ENCODE measurements at regions not wholly inside any gene's neighbourhood (a gene's known extent, or its start where the extent isn't known, plus 50 kb on each side); places are given as distances from the start of the nearest gene placed in this dataset.

- no peak overlapping the region for H3K4me3 ChIP-seq (ENCODE audit: low read length)
- no peaks in the 10 kb centered on the region for H3K36me3 ChIP-seq (ENCODE audit: control insufficient read depth, low read length)
- H3F3A ChIP-seq (ENCODE audit: control insufficient read depth, insufficient read depth) = no peaks in the 10 kb centered on the region
- H4K20me1 ChIP-seq (ENCODE audit: control insufficient read depth, insufficient read depth, low read depth, low read length) = no peaks in the 10 kb centered on the region
- TF ChIP-seq CTCF (IDR thresholded peaks at IDR 0.05; ENCODE audit: low read depth, low read length, poor library complexity, severe bottlenecking) = no peak
- TF ChIP-seq EZH2phosphoT487 (IDR thresholded peaks at IDR 0.05; ENCODE audit: borderline replicate concordance, low read length) = no peak
- no peak overlapping the region for H3K4me2 ChIP-seq (ENCODE audit: low read length)
- no peaks in the 10 kb centered on the region for H3K27me3 ChIP-seq (ENCODE audit: control insufficient read depth, low read length)
- no peaks in the 10 kb centered on the region for H3K9me2 ChIP-seq (replicated peaks; ENCODE audit: control insufficient read depth, low read length)
- H3K9me3 ChIP-seq (ENCODE audit: control insufficient read depth, insufficient read depth, low read length) = 0 out of 2 replicates have a peak, but pooled peaks cover 9% of the 10 kb centered on the region
- no peaks in the 10 kb centered on the region for H3K79me2 ChIP-seq (ENCODE audit: control insufficient read depth, low read length)
- no peaks in the 10 kb centered on the region for H3K4me1 ChIP-seq (ENCODE audit: control insufficient read depth, low read length)
- H3K27ac ChIP-seq (ENCODE audit: low read depth, low read length) = no peak overlapping the region
Observed at GRCh38 chr13:90403330-90404082, 944.0 kb upstream of the MIR17HG start.

GRCh38 chr13:90405301-90405700 lies 942.2 kb upstream of the MIR17HG start:
- Histone ChIP-seq H3K4me2 (ENCODE audit: low read length) (no peak overlapping the region), H3K4me1 (ENCODE audit: control insufficient read depth, low read length) (no peaks in the 10 kb centered on the region), H3K4me3 (ENCODE audit: low read length) (no peak overlapping the region), H3K27ac (ENCODE audit: low read depth, low read length) (no peak overlapping the region), H3K79me2 (ENCODE audit: control insufficient read depth, low read length) (no peaks in the 10 kb centered on the region), H3K36me3 (ENCODE audit: control insufficient read depth, low read length) (no peaks in the 10 kb centered on the region), H4K20me1 (ENCODE audit: control insufficient read depth, insufficient read depth, low read depth, low read length) (no peaks in the 10 kb centered on the region), H3K9me3 (ENCODE audit: control insufficient read depth, insufficient read depth, low read length) (0 out of 2 replicates have a peak, but pooled peaks cover 9% of the 10 kb centered on the region), H3F3A (ENCODE audit: control insufficient read depth, insufficient read depth) (no peaks in the 10 kb centered on the region), H3K9me2 (replicated peaks; ENCODE audit: control insufficient read depth, low read length) (no peaks in the 10 kb centered on the region), H3K27me3 (ENCODE audit: control insufficient read depth, low read length) (no peaks in the 10 kb centered on the region)
- TF ChIP-seq CTCF (IDR thresholded peaks at IDR 0.05; ENCODE audit: low read depth, low read length, poor library complexity, severe bottlenecking) (no peak), EZH2phosphoT487 (IDR thresholded peaks at IDR 0.05; ENCODE audit: borderline replicate concordance, low read length) (no peak)

- no peaks in the 10 kb centered on the region for H3K79me2 ChIP-seq (ENCODE audit: control insufficient read depth, low read length)
- H3F3A ChIP-seq (ENCODE audit: control insufficient read depth, insufficient read depth) = no peaks in the 10 kb centered on the region
- no peak overlapping the region for H3K4me3 ChIP-seq (ENCODE audit: low read length)
- H4K20me1 ChIP-seq (ENCODE audit: control insufficient read depth, insufficient read depth, low read depth, low read length) = no peaks in the 10 kb centered on the region
- H3K4me2 ChIP-seq (ENCODE audit: low read length) = no peak overlapping the region
- no peak overlapping the region for H3K27ac ChIP-seq (ENCODE audit: low read depth, low read length)
- no peaks in the 10 kb centered on the region for H3K36me3 ChIP-seq (ENCODE audit: control insufficient read depth, low read length)
- TF ChIP-seq EZH2phosphoT487 (IDR thresholded peaks at IDR 0.05; ENCODE audit: borderline replicate concordance, low read length) = no peak
- TF ChIP-seq CTCF (IDR thresholded peaks at IDR 0.05; ENCODE audit: low read depth, low read length, poor library complexity, severe bottlenecking) = no peak
- H3K9me3 ChIP-seq (ENCODE audit: control insufficient read depth, insufficient read depth, low read length) = no peaks in the 10 kb centered on the region
- no peaks in the 10 kb centered on the region for H3K27me3 ChIP-seq (ENCODE audit: control insufficient read depth, low read length)
- H3K9me2 ChIP-seq (replicated peaks; ENCODE audit: control insufficient read depth, low read length) = no peaks in the 10 kb centered on the region
- H3K4me1 ChIP-seq (ENCODE audit: control insufficient read depth, low read length) = no peaks in the 10 kb centered on the region
Observed at GRCh38 chr13:90412980-90413379, 934.5 kb upstream of the MIR17HG start.
